Neural cell (in vitro differentiated cells): ENCODE measurements at regions not wholly inside any gene's neighbourhood (a gene's known extent, or its start where the extent isn't known, plus 50 kb on each side); places are given as distances from the start of the nearest gene placed in this dataset.

Experiments
- H2AFZ ChIP-seq: fragments of 200-600, 300-800 bp; sonication (generic), shearing (Covaris generic); 2 replicates; pipeline ENCODE4 v1.6.0; 2014; ENCODE audit warnings: low read depth, mild to moderate bottlenecking, antibody characterized with exemption, low read length, moderate library complexity
- H3F3A ChIP-seq: fragments of 200-600 bp; shearing (Covaris generic); 2 replicates; pipeline ENCODE4 v1.6.1; 2016; ENCODE audit warnings: mild to moderate bottlenecking, moderate library complexity, mixed read lengths, antibody characterized with exemption, low read length; ENCODE audit not compliant: insufficient read depth, poor library complexity, severe bottlenecking
- H3K27ac ChIP-seq: fragments of 200-600, 300-800 bp; sonication (generic), shearing (Covaris generic); 2 replicates; pipeline ENCODE4 v1.5.1; 2014; ENCODE audit warnings: mild to moderate bottlenecking, low read length, moderate library complexity
- H3K27me3 ChIP-seq: fragments of 300-800, 200-600 bp; sonication (generic), shearing (Covaris generic); 2 replicates; pipeline ENCODE4 v1.6.0; 2014; ENCODE audit warnings: mild to moderate bottlenecking, low read depth, low read length, moderate library complexity; ENCODE audit not compliant: insufficient read depth
- H3K36me3 ChIP-seq: fragments of 300-800, 200-600 bp; sonication (generic), shearing (Covaris generic); 2 replicates; pipeline ENCODE4 v1.5.1; 2014; ENCODE audit warnings: mild to moderate bottlenecking, antibody characterized with exemption, low read length, moderate library complexity; ENCODE audit not compliant: insufficient read depth
- H3K4me2 ChIP-seq: fragments of 300-800, 200-600 bp; sonication (generic), shearing (Covaris generic); 2 replicates; pipeline ENCODE4 v1.6.0; 2014; ENCODE audit warnings: mild to moderate bottlenecking, low read length
- H3K4me3 ChIP-seq: fragments of 300-800, 200-600 bp; sonication (generic), shearing (Covaris generic); 2 replicates; pipeline ENCODE4 v1.5.1; 2014; ENCODE audit warnings: mild to moderate bottlenecking, low read length, moderate library complexity
- H3K79me2 ChIP-seq: fragments of 200-600 bp; shearing (Covaris generic); replicated peaks from 2 replicates; pipeline ENCODE4 v1.6.0; 2014; ENCODE audit warnings: mild to moderate bottlenecking, low read length, moderate library complexity; ENCODE audit not compliant: insufficient read depth
- H3K9ac ChIP-seq: fragments of 300-800, 200-600 bp; sonication (generic), shearing (Covaris generic); 2 replicates; pipeline ENCODE4 v1.6.1; 2016; ENCODE audit warnings: mild to moderate bottlenecking, low read length, mixed read lengths
- H3K9me2 ChIP-seq: fragments of 200-600 bp; shearing (Covaris generic); 2 replicates; pipeline ENCODE4 v1.6.1; 2016; ENCODE audit warnings: mild to moderate bottlenecking, low read length, mixed read lengths; ENCODE audit not compliant: insufficient read depth
- H3K9me3 ChIP-seq: fragments of 200-600, 300-800 bp; sonication (generic), shearing (Covaris generic); 2 replicates; pipeline ENCODE4 v1.6.1; 2016; ENCODE audit warnings: mild to moderate bottlenecking, mixed run types, low read length, moderate library complexity, mixed read lengths
- H4K20me1 ChIP-seq: fragments of 200-600 bp; shearing (Covaris generic); 2 replicates; pipeline ENCODE4 v1.6.1; 2016; ENCODE audit warnings: mild to moderate bottlenecking, mixed run types; ENCODE audit not compliant: insufficient read depth
- CTCF ChIP-seq: fragments of 450-650 bp; IDR thresholded peaks from 2 replicates; pipeline ENCODE4 v1.5.1; 2014; ENCODE audit warnings: antibody characterized with exemption, mild to moderate bottlenecking, moderate library complexity; ENCODE audit not compliant: poor library complexity, severe bottlenecking
- EP300 ChIP-seq: fragments of 450-650 bp; conservative IDR thresholded peaks from 2 replicates; pipeline ENCODE4 v1.6.1; 2014; ENCODE audit warnings: antibody characterized with exemption, mild to moderate bottlenecking, moderate library complexity; ENCODE audit not compliant: poor library complexity, severe bottlenecking
- EZH2 ChIP-seq: fragments of 200-600, 300-800 bp; shearing (Covaris generic), sonication (generic); IDR thresholded peaks from 2 replicates; pipeline ENCODE4 v1.6.1; 2014; ENCODE audit warnings: antibody characterized with exemption, low read length, borderline replicate concordance, mild to moderate bottlenecking; ENCODE audit not compliant: insufficient read depth, poor library complexity, severe bottlenecking
- MXI1 ChIP-seq: fragments of 450-650 bp; conservative IDR thresholded peaks from 2 replicates; pipeline ENCODE4 v1.6.1; 2014; ENCODE audit warnings: antibody characterized with exemption, mild to moderate bottlenecking; ENCODE audit not compliant: poor library complexity, severe bottlenecking
- POLR2AphosphoS5 ChIP-seq: IDR thresholded peaks from 2 replicates; pipeline ENCODE4 v1.6.1; 2012
- RAD21 ChIP-seq: fragments of 450-650 bp; conservative IDR thresholded peaks from 2 replicates; pipeline ENCODE4 v1.6.1; 2014; ENCODE audit warnings: antibody characterized with exemption, mild to moderate bottlenecking, moderate library complexity
- SMC3 ChIP-seq: fragments of 450-650 bp; conservative IDR thresholded peaks from 2 replicates; pipeline ENCODE4 v1.6.1; 2014; ENCODE audit warnings: antibody characterized with exemption, mild to moderate bottlenecking, moderate library complexity; ENCODE audit not compliant: poor library complexity
- TAF1 ChIP-seq: IDR thresholded peaks from 2 replicates; pipeline ENCODE4 v1.6.1; 2012; ENCODE audit warnings: low read depth
- TF ChIP-seq, protein P1 (sequence below): IDR thresholded peaks from 2 replicates; pipeline ENCODE4 v1.6.1; 2012; ENCODE audit warnings: borderline replicate concordance

DNA sequence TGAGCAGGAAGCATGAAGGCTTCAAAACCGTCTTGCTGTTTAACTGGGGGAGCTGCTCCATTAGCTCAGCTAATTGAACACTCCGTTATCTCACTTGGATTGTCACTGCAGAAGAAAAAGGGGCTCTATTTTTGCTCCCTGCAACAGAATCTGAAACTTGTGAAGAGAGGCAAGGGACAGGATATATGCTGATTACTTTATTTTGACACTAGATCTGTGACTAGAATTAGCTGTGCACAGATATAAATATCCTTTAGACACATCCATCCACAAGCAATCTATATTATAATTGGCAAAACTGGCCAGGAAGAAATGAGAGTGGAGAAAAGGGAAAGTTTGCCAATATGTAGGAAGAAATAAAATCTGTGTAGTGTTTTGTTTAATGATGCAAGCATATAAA lies 700.1 kb upstream of the CHAC2 start:
- H3K27ac ChIP-seq = no peak overlapping the region

GRCh38 chr2:53067056-53067455 lies 700.5 kb upstream of the CHAC2 start:
- Histone ChIP-seq H3F3A (no peaks in the 10 kb centered on the region), H3K9me2 (no peaks in the 10 kb centered on the region), H2AFZ (no peak overlapping the region), H3K9me3 (no peaks in the 10 kb centered on the region), H3K79me2 (no peaks in the 10 kb centered on the region), H3K27ac (no peak overlapping the region), H3K27me3 (no peaks in the 10 kb centered on the region), H3K9ac (no peak overlapping the region), H4K20me1 (no peaks in the 10 kb centered on the region), H3K36me3 (no peaks in the 10 kb centered on the region), H3K4me2 (no peak overlapping the region), H3K4me3 (no peak overlapping the region)
- TF ChIP-seq MXI1 = no peak
- TF ChIP-seq POLR2AphosphoS5 = no peak
- TF ChIP-seq SMC3 = no peak
- no peak for TF ChIP-seq EP300
- TF ChIP-seq RAD21 = no peak
- no peak for TF ChIP-seq EZH2
- TF ChIP-seq, protein P1, sequence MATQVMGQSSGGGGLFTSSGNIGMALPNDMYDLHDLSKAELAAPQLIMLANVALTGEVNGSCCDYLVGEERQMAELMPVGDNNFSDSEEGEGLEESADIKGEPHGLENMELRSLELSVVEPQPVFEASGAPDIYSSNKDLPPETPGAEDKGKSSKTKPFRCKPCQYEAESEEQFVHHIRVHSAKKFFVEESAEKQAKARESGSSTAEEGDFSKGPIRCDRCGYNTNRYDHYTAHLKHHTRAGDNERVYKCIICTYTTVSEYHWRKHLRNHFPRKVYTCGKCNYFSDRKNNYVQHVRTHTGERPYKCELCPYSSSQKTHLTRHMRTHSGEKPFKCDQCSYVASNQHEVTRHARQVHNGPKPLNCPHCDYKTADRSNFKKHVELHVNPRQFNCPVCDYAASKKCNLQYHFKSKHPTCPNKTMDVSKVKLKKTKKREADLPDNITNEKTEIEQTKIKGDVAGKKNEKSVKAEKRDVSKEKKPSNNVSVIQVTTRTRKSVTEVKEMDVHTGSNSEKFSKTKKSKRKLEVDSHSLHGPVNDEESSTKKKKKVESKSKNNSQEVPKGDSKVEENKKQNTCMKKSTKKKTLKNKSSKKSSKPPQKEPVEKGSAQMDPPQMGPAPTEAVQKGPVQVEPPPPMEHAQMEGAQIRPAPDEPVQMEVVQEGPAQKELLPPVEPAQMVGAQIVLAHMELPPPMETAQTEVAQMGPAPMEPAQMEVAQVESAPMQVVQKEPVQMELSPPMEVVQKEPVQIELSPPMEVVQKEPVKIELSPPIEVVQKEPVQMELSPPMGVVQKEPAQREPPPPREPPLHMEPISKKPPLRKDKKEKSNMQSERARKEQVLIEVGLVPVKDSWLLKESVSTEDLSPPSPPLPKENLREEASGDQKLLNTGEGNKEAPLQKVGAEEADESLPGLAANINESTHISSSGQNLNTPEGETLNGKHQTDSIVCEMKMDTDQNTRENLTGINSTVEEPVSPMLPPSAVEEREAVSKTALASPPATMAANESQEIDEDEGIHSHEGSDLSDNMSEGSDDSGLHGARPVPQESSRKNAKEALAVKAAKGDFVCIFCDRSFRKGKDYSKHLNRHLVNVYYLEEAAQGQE = no peak
- TF ChIP-seq TAF1 = no peak
- TF ChIP-seq CTCF = no peak

More for the DNA sequence above, 700.1 kb upstream of the CHAC2 start:
- Histone ChIP-seq H4K20me1 (no peaks in the 10 kb centered on the region), H3K9me3 (no peaks in the 10 kb centered on the region), H2AFZ (no peak overlapping the region), H3K4me2 (no peak overlapping the region), H3K79me2 (no peaks in the 10 kb centered on the region), H3K9ac (no peak overlapping the region), H3K36me3 (no peaks in the 10 kb centered on the region), H3K4me3 (no peak overlapping the region), H3F3A (no peaks in the 10 kb centered on the region), H3K9me2 (no peaks in the 10 kb centered on the region), H3K27me3 (no peaks in the 10 kb centered on the region)
- TF ChIP-seq EZH2 (no peak), CTCF (no peak), RAD21 (no peak), POLR2AphosphoS5 (no peak), MXI1 (no peak), EP300 (no peak), SMC3 (no peak), TAF1 (no peak)
- TF ChIP-seq, protein P1 = no peak
